HCT116 (cell line): ENCODE measurements at regions not wholly inside any gene's neighbourhood (a gene's known extent, or its start where the extent isn't known, plus 50 kb on each side); places are given as distances from the start of the nearest gene placed in this dataset.

Experiments used
- ATAC-seq: fragments of 200-7000 bp; cut with Tn5 transposase; 2 replicates; pipeline ENCODE4 v1.9.1; 2020; ENCODE audit warnings: mild to moderate bottlenecking, moderate library complexity
- BruUV-seq: library from RNA; stranded (reverse); fragments of 400-500 nt; replicated peaks from 2 replicates; lab custom pipeline; 2021; lab: Mats Ljungman, UMichigan
- CTCF ChIA-PET: fragments of 300-600 bp; sonication (Branson Sonifier 250); formaldehyde crosslinking; loops from one replicate; lab custom pipeline; 2021; ENCODE audit warnings: antibody characterized with exemption; lab: Charles Lee
- POLR2A ChIA-PET: fragments of 300-600, 350-600 bp; sonication (Branson Sonifier 250); formaldehyde crosslinking; loops from one replicate; lab custom pipeline; 2021; ENCODE audit warnings: antibody characterized with exemption; lab: Charles Lee
- RAD21 ChIA-PET, 2 experiments: fragments of 300-600 bp; sonication (Branson Sonifier 250); formaldehyde crosslinking; loops; one replicate each; lab custom pipeline; 2023; ENCODE audit warnings: low total read pairs in 2 of 2; ENCODE audit not compliant: uncharacterized antibody in 2 of 2, unreplicated experiment in 2 of 2, low non-redundant PET in 1 of 2; lab: Charles Lee
- DNase-seq: peaks from one replicate; pipeline ENCODE4 v3.0.0-alpha.2; 2010; ENCODE audit warnings: low read depth, low spot score
- H2AFZ ChIP-seq: fragments of 200-600 bp; shearing (Covaris generic), sonication (generic); 2 replicates; pipeline ENCODE4 v1.6.1; 2017; ENCODE audit warnings: low read depth, mixed run types, mixed read lengths, antibody characterized with exemption, low read length; ENCODE audit not compliant: poor library complexity, severe bottlenecking
- H3K27ac ChIP-seq: 2 replicates; pipeline ENCODE4 v1.5.1; 2012; ENCODE audit warnings: low read depth, low read length
- H3K27me3 ChIP-seq: fragments of 200-600 bp; sonication (generic); 2 replicates; pipeline ENCODE4 v1.6.1; 2016; ENCODE audit warnings: mixed run types, low read length, mixed read lengths; ENCODE audit not compliant: insufficient read depth
- H3K36me3 ChIP-seq, 2 experiments: fragments of 200-500 bp in 1 of 2; fragments of 200-600 bp in 1 of 2; sonication (Bioruptor generic) in 1 of 2; sonication (generic) in 1 of 2; 2 replicates each; pipeline versions ENCODE4 v1.5.1 to v1.6.1; 2014 to 2016; ENCODE audit warnings: low read length in 2 of 2, inconsistent platforms in 1 of 2, mixed read lengths in 1 of 2, mixed run types in 1 of 2; ENCODE audit not compliant: insufficient read depth in 2 of 2, control insufficient read depth in 1 of 2
- H3K4me1 ChIP-seq, 2 experiments: fragments of 200-600 bp in 1 of 2; sonication (generic) in 1 of 2; 2 replicates each; pipeline versions ENCODE4 v1.5.1 to v1.6.1; 2012 to 2017; ENCODE audit warnings: low read length in 2 of 2, inconsistent platforms in 1 of 2, mild to moderate bottlenecking in 1 of 2, mixed read lengths in 1 of 2, mixed run types in 1 of 2, moderate library complexity in 1 of 2; ENCODE audit not compliant: insufficient read depth in 2 of 2, control insufficient read depth in 1 of 2
- H3K4me2 ChIP-seq: fragments of 200-600 bp; sonication (generic); 2 replicates; pipeline ENCODE4 v1.6.1; 2017; ENCODE audit warnings: mixed run types, low read length, mixed read lengths
- H3K4me3 ChIP-seq, 2 experiments: fragments of 200-600 bp in 1 of 2; sonication (generic) in 1 of 2; replicated peaks in 1 of 2; 2 replicates each; pipeline ENCODE4 v1.5.1; 2011 to 2016; ENCODE audit warnings: low read length in 2 of 2, control low read depth in 1 of 2, low read depth in 1 of 2, mild to moderate bottlenecking in 1 of 2, mixed read lengths in 1 of 2, mixed run types in 1 of 2
- H3K79me2 ChIP-seq: fragments of 200-600 bp; sonication (generic); 2 replicates; pipeline ENCODE4 v1.6.1; 2017; ENCODE audit warnings: mild to moderate bottlenecking, mixed run types, low read length, moderate library complexity, mixed read lengths; ENCODE audit not compliant: insufficient read depth
- H3K9ac ChIP-seq: fragments of 200-600 bp; sonication (generic); 2 replicates; pipeline ENCODE4 v1.6.1; 2016; ENCODE audit warnings: low read length, mixed read lengths
- H3K9me2 ChIP-seq: fragments of 200-600 bp; sonication (generic), shearing (Covaris generic); 2 replicates; pipeline ENCODE4 v1.6.1; 2017; ENCODE audit warnings: mixed run types, mild to moderate bottlenecking, moderate library complexity; ENCODE audit not compliant: insufficient read depth
- H3K9me3 ChIP-seq, 2 experiments: fragments of 200-500 bp in 1 of 2; fragments of 200-600 bp in 1 of 2; sonication (Bioruptor generic) in 1 of 2; sonication (generic) in 1 of 2; 2 replicates each; pipeline ENCODE4 v1.6.1; 2014 to 2017; ENCODE audit warnings: low read length in 2 of 2, mixed read lengths in 2 of 2, inconsistent platforms in 1 of 2, low read depth in 1 of 2, mild to moderate bottlenecking in 1 of 2, mixed run types in 1 of 2, moderate library complexity in 1 of 2; ENCODE audit not compliant: control insufficient read depth in 1 of 2, insufficient read depth in 1 of 2
- H4K20me1 ChIP-seq: fragments of 200-600 bp; sonication (generic), shearing (Covaris generic); 2 replicates; pipeline ENCODE4 v1.6.1; 2017; ENCODE audit warnings: mixed run types, mild to moderate bottlenecking, moderate library complexity; ENCODE audit not compliant: insufficient read depth
- ATF3 ChIP-seq: IDR thresholded peaks from 2 replicates; pipeline ENCODE4 v1.6.1; 2012
- CBX3 ChIP-seq: IDR thresholded peaks from 2 replicates; pipeline ENCODE4 v1.6.1; 2012; ENCODE audit warnings: low read depth
- CTCF ChIP-seq, 3 experiments: fragments of 200-600 bp in 1 of 3; sonication (generic) in 1 of 3; IDR thresholded peaks in 2 of 3; conservative IDR thresholded peaks in 1 of 3; 2 replicates each; pipeline ENCODE4 v1.5.1; 2012 to 2017; ENCODE audit warnings: low read depth in 2 of 3, low read length in 2 of 3, antibody characterized with exemption in 1 of 3, borderline replicate concordance in 1 of 3, control low read depth in 1 of 3, mild to moderate bottlenecking in 1 of 3, mixed read lengths in 1 of 3, mixed run types in 1 of 3, moderate library complexity in 1 of 3; ENCODE audit not compliant: insufficient read depth in 1 of 3
- EZH2phosphoT487 ChIP-seq: fragments of 200-600 bp; IDR thresholded peaks from 2 replicates; pipeline ENCODE4 v1.6.1; 2018; ENCODE audit warnings: antibody characterized with exemption, borderline replicate concordance
- JUND ChIP-seq: IDR thresholded peaks from 2 replicates; pipeline ENCODE4 v1.6.1; 2012
- POLR2A ChIP-seq: IDR thresholded peaks from 2 replicates; pipeline ENCODE4 v1.7.0; 2011; ENCODE audit warnings: borderline replicate concordance; ENCODE audit not compliant: insufficient read depth, insufficient read length; ENCODE audit errors: extremely low read depth
- POLR2AphosphoS5 ChIP-seq: IDR thresholded peaks from 2 replicates; pipeline ENCODE4 v1.6.1; 2011; ENCODE audit warnings: mild to moderate bottlenecking, low read depth, low read length, moderate library complexity
- RAD21 ChIP-seq: IDR thresholded peaks from 2 replicates; pipeline ENCODE4 v1.6.1; 2012; ENCODE audit warnings: low read depth, mild to moderate bottlenecking
- REST ChIP-seq: IDR thresholded peaks from 2 replicates; pipeline ENCODE4 v1.6.1; 2012; ENCODE audit warnings: low read depth
- SIN3A ChIP-seq: IDR thresholded peaks from 2 replicates; pipeline ENCODE4 v1.6.1; 2012; ENCODE audit warnings: low read depth
- SP1 ChIP-seq: IDR thresholded peaks from 2 replicates; pipeline ENCODE4 v1.6.1; 2012; ENCODE audit warnings: low read depth
- YY1 ChIP-seq: IDR thresholded peaks from 2 replicates; pipeline ENCODE4 v1.6.1; 2011; ENCODE audit warnings: low read length, low read depth, moderate library complexity, mild to moderate bottlenecking; ENCODE audit not compliant: insufficient replicate concordance; ENCODE audit errors: extremely low read depth
- intact Hi-C: fragments of 100-400 bp; cut with micrococcal nuclease; formaldehyde crosslinking; loops from 2 replicates; pipeline ENCODE4 v1.10.0; 2022

GRCh38 chr2:226052772-226053416 is 653.4 kb downstream of the NYAP2 start:
- POLR2A ChIA-PET, result no interaction called here
- no peaks in the 10 kb centered on the region for H3K9me2 ChIP-seq
- no peaks in the 10 kb centered on the region for H4K20me1 ChIP-seq
- H3K36me3 ChIP-seq, result peaks cover 0 to 8% of the 10 kb centered on the region in 2 experiments; a peak in 1 of 4 replicates
- no peak overlapping the region for H2AFZ ChIP-seq
- H3K9ac ChIP-seq, result no peak overlapping the region
- H3K27ac ChIP-seq, result peak overlapping the region; percentile 83; the same call in 1 of the 2 replicates
- H3K27me3 ChIP-seq, result no peaks in the 10 kb centered on the region
- ATAC-seq, result no peak
- peaks cover 46 to 76% of the 10 kb centered on the region in 2 experiments for H3K4me1 ChIP-seq
- BruUV-seq, result no TSS peak
- no peak overlapping the region for H3K4me2 ChIP-seq
- no peaks in the 10 kb centered on the region for H3K9me3 ChIP-seq
- TF ChIP-seq CBX3, result no peak
- TF ChIP-seq SIN3A, result no peak
- no peak for TF ChIP-seq RAD21
- no peak for TF ChIP-seq CTCF (IDR thresholded peaks at IDR 0.05 in 2 of 3, conservative IDR thresholded peaks at IDR 0.05 in 1 of 3; ENCODE audit: borderline replicate concordance in 1 of 3, insufficient read depth in 1 of 3, low read depth in 2 of 3, low read length in 2 of 3)
- no peak for TF ChIP-seq SP1
- TF ChIP-seq YY1, result no peak
- TF ChIP-seq, all 23 proteins: peak for 0
- ChIA-PET CTCF (no interaction called here), RAD21 (no interaction called here)
- DNase-seq, result no peak
- intact Hi-C loops, result no loop called here
- Histone ChIP-seq H3K79me2 (no peaks in the 10 kb centered on the region; the same call in 1 of the 2 replicates), H3K4me3 (no peak overlapping the region)

GRCh38 chr2:226050822-226051221 is 651.3 kb downstream of the NYAP2 start:
- DNase-seq, result peak; percentile 51
- Histone ChIP-seq H4K20me1 (no peaks in the 10 kb centered on the region), H3K4me1 (peaks cover 55 to 71% of the 10 kb centered on the region in 2 experiments), H3K36me3 (peaks cover 0 to 8% of the 10 kb centered on the region in 2 experiments; a peak in 1 of 4 replicates), H3K9me3 (no peaks in the 10 kb centered on the region), H3K27me3 (no peaks in the 10 kb centered on the region), H3K79me2 (no peaks in the 10 kb centered on the region; the same call in 1 of the 2 replicates), H3K9ac (peak overlapping the region; percentile 3; the same call in 1 of the 2 replicates), H3K4me3 (no peak overlapping the region), H3K4me2 (peak overlapping the region; percentile 42), H3K9me2 (no peaks in the 10 kb centered on the region), H2AFZ (no peak overlapping the region), H3K27ac (peak overlapping the region; percentile 83)
- BruUV-seq, result no TSS peak
- ATAC-seq, result peak; percentile 68
- CTCF ChIA-PET, result no interaction called here
- intact Hi-C loops, result no loop called here
- RAD21 ChIA-PET, result no interaction called here
- POLR2A ChIA-PET, result no interaction called here
- TF ChIP-seq REST, result no peak
- no peak for TF ChIP-seq EZH2phosphoT487
- TF ChIP-seq JUND, result peak; percentile 78
- TF ChIP-seq ATF3, result no peak
- TF ChIP-seq POLR2AphosphoS5, result no peak
- no peak for TF ChIP-seq POLR2A
